Tibial nerve (tissue), 4 donors: ENCODE measurements at regions not wholly inside any gene's neighbourhood (a gene's known extent, or its start where the extent isn't known, plus 50 kb on each side); places are given as distances from the start of the nearest gene placed in this dataset.

ENCODE experiments used
- DNase-seq, 2 donors: peaks; one replicate each; pipeline ENCODE4 v3.0.0-alpha.2; 2019; ENCODE audit warnings: low spot score in 2 of 2
- H3K27ac ChIP-seq, 4 donors: fragments of 200-600 bp; sonication (generic) in 3 of 4; one replicate each; pipeline ENCODE4 v1.5.1; 2017 to 2019; ENCODE audit warnings: mild to moderate bottlenecking in 1 of 4
- H3K27me3 ChIP-seq, 2 donors: fragments of 200-600 bp; sonication (generic) in 1 of 2; one replicate each; pipeline versions ENCODE4 v1.5.1 to v1.6.0; 2017 to 2019
- H3K36me3 ChIP-seq, 3 donors: fragments of 200-600 bp; sonication (generic); one replicate each; pipeline ENCODE4 v1.5.1; 2018 to 2019
- H3K4me1 ChIP-seq, 4 donors: fragments of 200-600 bp; sonication (generic) in 3 of 4; one replicate each; pipeline ENCODE4 v1.5.1; 2017 to 2019
- H3K4me3 ChIP-seq, 4 donors: fragments of 200-600 bp; sonication (generic) in 3 of 4; one replicate each; pipeline ENCODE4 v1.5.1; 2017 to 2019; ENCODE audit warnings: mild to moderate bottlenecking in 1 of 4, moderate library complexity in 1 of 4
- H3K9me3 ChIP-seq, 4 donors: fragments of 200-600 bp; sonication (generic) in 3 of 4; one replicate each; pipeline ENCODE4 v1.5.1; 2017 to 2019
- CTCF ChIP-seq, 5 experiments: fragments of 200-600 bp in 3 of 5; fragments of 450-650 bp in 2 of 5; sonication (generic) in 3 of 5; IDR thresholded peaks; one replicate each; pipeline ENCODE4 v1.5.1; 2016 to 2019; ENCODE audit warnings: antibody characterized with exemption in 5 of 5, mild to moderate bottlenecking in 3 of 5, moderate library complexity in 2 of 5
- EP300 ChIP-seq, 2 donors: sonication (generic); formaldehyde crosslinking; IDR thresholded peaks; one replicate each; pipeline ENCODE4 v1.6.1; 2017; ENCODE audit warnings: antibody characterized with exemption in 2 of 2, mild to moderate bottlenecking in 1 of 2
- POLR2A ChIP-seq, 2 donors: fragments of 450-650 bp; IDR thresholded peaks; one replicate each; pipeline ENCODE4 v1.6.1; 2017; ENCODE audit warnings: antibody characterized with exemption in 2 of 2, mild to moderate bottlenecking in 2 of 2, moderate library complexity in 2 of 2
- WGBS, 2 donors: methylation state at CpG; one replicate each; pipeline ENCODE4 v1.1.5; 2018; 5-methylcytosine and 5-hydroxymethylcytosine counted together

DNA sequence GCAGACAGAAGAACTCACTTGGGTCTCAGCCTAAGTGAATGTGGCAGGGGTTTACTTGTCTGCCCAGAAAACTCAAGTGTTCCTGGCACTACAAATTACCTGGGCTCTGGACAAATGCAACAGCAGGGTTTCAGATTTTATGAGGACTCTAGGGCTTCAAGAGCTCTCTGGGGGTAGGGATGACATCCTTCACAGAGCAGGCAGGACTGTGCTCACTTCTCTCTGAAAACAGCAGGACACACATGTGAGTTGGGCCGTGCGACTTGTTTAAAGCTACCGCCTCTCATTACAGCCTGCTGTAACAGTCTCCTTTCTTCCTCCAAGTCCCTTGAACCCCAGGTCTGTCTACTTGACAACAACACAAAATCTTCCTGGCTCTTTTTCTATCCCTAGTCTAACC lies 212.6 kb downstream of the EN1 start:
- no peaks in the 10 kb centered on the region for H3K36me3 ChIP-seq
- DNase-seq: no peak
- peaks cover 0 to 4% (median 0%) of the 10 kb centered on the region in 4 donors for H3K9me3 ChIP-seq
- no peak overlapping the region for H3K4me3 ChIP-seq
- H3K27me3 ChIP-seq: no peaks in the 10 kb centered on the region
- H3K4me1 ChIP-seq: no peaks in the 10 kb centered on the region
- TF ChIP-seq CTCF (IDR thresholded peaks at IDR 0.05): no peak
- TF ChIP-seq POLR2A (IDR thresholded peaks at IDR 0.05): no peak
- TF ChIP-seq EP300 (IDR thresholded peaks at IDR 0.05): no peak
- H3K27ac ChIP-seq: no peak overlapping the region
- 47 to 73% methylated on average over 3 of the region's 3 CpGs for WGBS, 2 donors

DNA sequence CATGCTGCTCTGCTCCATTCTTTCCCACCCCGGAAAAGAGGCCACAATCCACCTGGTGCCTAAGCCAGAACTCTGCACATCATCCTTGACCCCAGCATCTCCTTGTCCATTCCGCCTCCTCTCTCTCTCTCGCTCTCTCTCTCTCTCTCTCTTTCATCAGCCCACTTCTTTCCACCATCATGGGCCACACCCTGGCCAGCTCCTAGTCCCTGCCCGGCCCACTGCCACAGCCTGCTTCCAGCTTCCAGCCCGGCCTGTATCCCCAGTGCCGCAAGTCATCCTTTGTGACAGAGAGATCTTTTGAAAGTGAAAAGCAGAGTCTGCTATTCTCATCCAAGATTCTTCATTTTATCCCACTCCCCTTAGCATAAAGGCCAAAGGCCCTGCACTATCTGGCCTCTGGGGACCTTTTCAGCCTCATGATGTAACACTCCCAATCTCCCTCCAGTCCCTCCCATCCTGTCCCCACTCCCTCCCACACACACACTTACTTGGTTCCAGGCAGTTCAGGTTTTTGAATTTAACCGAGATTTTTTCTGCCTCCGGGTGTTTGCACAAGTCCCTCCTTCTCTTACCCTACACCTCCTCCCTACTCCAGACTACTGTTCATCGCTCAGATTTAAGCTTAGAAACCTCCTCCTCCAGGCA lies 214.0 kb downstream of the EN1 start:
- TF ChIP-seq POLR2A (IDR thresholded peaks at IDR 0.05) (no peak), EP300 (IDR thresholded peaks at IDR 0.05) (no peak), CTCF (IDR thresholded peaks at IDR 0.05) (no peak)
- Histone ChIP-seq H3K4me3 (no peak overlapping the region), H3K27ac (no peak overlapping the region), H3K9me3 (peaks cover 0 to 4% (median 0%) of the 10 kb centered on the region in 4 donors), H3K27me3 (no peaks in the 10 kb centered on the region), H3K36me3 (no peaks in the 10 kb centered on the region), H3K4me1 (no peaks in the 10 kb centered on the region)
- WGBS, 2 donors: 63 to 64% methylated on average over 9 of the region's 9 CpGs
- no peak for DNase-seq

GRCh38 chr2:118632921-118633320 lies 214.5 kb downstream of the EN1 start:
- Histone ChIP-seq H3K27me3 (no peaks in the 10 kb centered on the region), H3K4me3 (no peak overlapping the region), H3K9me3 (peaks cover 0 to 4% (median 0%) of the 10 kb centered on the region in 4 donors), H3K27ac (no peak overlapping the region), H3K36me3 (no peaks in the 10 kb centered on the region), H3K4me1 (no peaks in the 10 kb centered on the region)
- 75 to 76% methylated on average over 11 of the region's 11 CpGs for WGBS, 2 donors
- no peak for TF ChIP-seq CTCF (IDR thresholded peaks at IDR 0.05)
- TF ChIP-seq EP300 (IDR thresholded peaks at IDR 0.05): no peak
- no peak for TF ChIP-seq POLR2A (IDR thresholded peaks at IDR 0.05)
- DNase-seq: no peak

DNA sequence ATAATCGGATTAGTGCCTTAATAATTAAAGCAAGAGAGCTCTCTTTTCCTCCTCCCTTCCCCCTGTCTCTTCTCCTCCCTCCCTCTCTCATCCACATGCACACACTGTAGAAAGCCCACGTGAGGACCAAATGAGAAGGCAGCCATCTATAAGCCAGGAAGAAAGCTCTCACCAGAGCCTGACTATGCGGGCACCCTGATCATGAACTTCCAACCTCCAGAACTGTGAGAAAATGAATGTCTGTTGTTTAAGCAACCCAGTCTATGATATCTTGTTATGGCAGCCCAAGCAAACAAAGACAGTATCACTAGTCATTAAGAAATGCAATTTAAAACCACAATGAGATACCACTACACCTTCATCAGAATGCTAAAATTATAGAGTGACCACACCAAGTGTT lies 220.3 kb downstream of the EN1 start:
- Histone ChIP-seq H3K4me3 (no peak overlapping the region), H3K27me3 (no peaks in the 10 kb centered on the region), H3K27ac (no peak overlapping the region), H3K9me3 (no peaks in the 10 kb centered on the region), H3K4me1 (no peaks in the 10 kb centered on the region), H3K36me3 (no peaks in the 10 kb centered on the region)
- no peak for DNase-seq
- 81 to 86% methylated on average over 3 of the region's 3 CpGs for WGBS, 2 donors
- no peak for TF ChIP-seq CTCF (IDR thresholded peaks at IDR 0.05)
- no peak for TF ChIP-seq POLR2A (IDR thresholded peaks at IDR 0.05)
- TF ChIP-seq EP300 (IDR thresholded peaks at IDR 0.05): no peak

DNA sequence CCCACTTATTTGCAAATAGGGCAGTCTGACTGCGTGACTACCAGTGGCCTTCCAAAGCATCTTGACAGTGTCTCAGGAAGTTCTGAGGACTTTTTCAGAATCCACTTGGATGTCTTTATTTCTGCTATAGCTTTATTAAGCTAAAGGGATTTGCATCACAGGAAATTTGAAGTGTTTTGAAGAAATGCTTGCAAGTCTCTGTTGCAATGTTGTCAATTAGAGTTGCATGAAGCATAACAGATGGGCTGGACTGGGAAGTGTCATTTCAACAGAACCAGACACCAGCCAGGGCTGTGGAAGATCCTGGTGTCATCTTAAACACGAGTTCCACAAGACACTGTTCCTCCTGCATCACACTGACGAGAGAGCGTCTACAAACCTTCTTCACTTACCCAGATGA lies 224.5 kb downstream of the EN1 start:
- Histone ChIP-seq H3K36me3 (no peaks in the 10 kb centered on the region), H3K9me3 (no peaks in the 10 kb centered on the region), H3K27ac (no peak overlapping the region), H3K4me1 (no peaks in the 10 kb centered on the region), H3K27me3 (no peaks in the 10 kb centered on the region), H3K4me3 (no peak overlapping the region)
- WGBS, 2 donors: 77 to 78% methylated on average over 4 of the region's 4 CpGs
- TF ChIP-seq EP300 (IDR thresholded peaks at IDR 0.05) (no peak), CTCF (IDR thresholded peaks at IDR 0.05) (no peak), POLR2A (IDR thresholded peaks at IDR 0.05) (no peak)
- no peak for DNase-seq
